T-helper 17 cell (primary cell): ENCODE measurements at regions not wholly inside any gene's neighbourhood (a gene's known extent, or its start where the extent isn't known, plus 50 kb on each side); places are given as distances from the start of the nearest gene placed in this dataset.
"Not testable (repeated sequence)": the region's sequence is repeated elsewhere in the genome, so short reads cannot be mapped to it uniquely, and the experiment has no call there.

ENCODE experiments used
- ATAC-seq: fragments of 150-1000 bp; cut with Tn5 transposase; 2 replicates; pipeline ENCODE4 v1.10.0; 2021; ENCODE audit warnings: mild to moderate bottlenecking, moderate library complexity
- DNase-seq, 3 donors: peaks; one replicate each; pipeline versions ENCODE4 v3.0.0 to v3.0.0-alpha.2; 2020 to 2021
- H3K9me3 ChIP-seq: one replicate; pipeline ENCODE4 v1.7.0; 2013; ENCODE audit warnings: low read length, mild to moderate bottlenecking; ENCODE audit not compliant: control insufficient read depth, poor library complexity, severe bottlenecking
- H3K27ac Mint-ChIP-seq: one replicate; pipeline ENCODE4 v1.8.0; 2022; ENCODE audit warnings: mild to moderate bottlenecking, moderate library complexity, mixed read lengths
- H3K27me3 Mint-ChIP-seq: one replicate; pipeline ENCODE4 v1.8.0; 2022; ENCODE audit warnings: mixed read lengths
- H3K36me3 Mint-ChIP-seq: one replicate; pipeline ENCODE4 v1.8.0; 2022; ENCODE audit warnings: low read depth, mixed read lengths
- H3K4me1 Mint-ChIP-seq: one replicate; pipeline ENCODE4 v1.8.0; 2022; ENCODE audit warnings: mild to moderate bottlenecking, mixed read lengths
- H3K4me3 Mint-ChIP-seq: one replicate; pipeline ENCODE4 v1.8.0; 2022; ENCODE audit warnings: mild to moderate bottlenecking, moderate library complexity, mixed read lengths

GRCh38 chr19:28577666-28578065 is 635.3 kb downstream of the UQCRFS1 start:
- H3K36me3 Mint-ChIP-seq: peaks cover 2% of the 10 kb centered on the region

DNA sequence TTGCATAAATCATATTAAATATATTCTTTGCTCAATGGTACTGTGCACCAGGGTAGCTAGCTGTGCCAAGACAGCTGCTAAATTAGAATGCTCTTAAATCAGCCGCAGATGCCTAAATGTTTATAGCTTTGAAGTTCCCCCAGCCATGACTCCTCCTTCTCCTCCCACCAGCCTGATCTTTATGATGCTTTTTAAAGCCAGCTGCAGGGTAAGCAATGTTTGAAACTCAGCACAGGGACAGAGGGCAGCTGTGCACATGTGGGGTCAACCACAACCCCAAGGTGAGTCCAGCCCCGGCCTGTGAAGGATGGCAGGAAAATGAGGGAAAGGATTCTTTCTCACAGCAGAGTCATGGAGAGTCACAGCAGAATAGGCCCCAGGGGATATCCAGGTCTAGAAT is 635.7 kb downstream of the UQCRFS1 start:
- Mint-ChIP-seq H3K27me3 (no peaks in the 10 kb centered on the region), H3K27ac (no peak overlapping the region), H3K4me3 (no peak overlapping the region), H3K36me3 (peaks cover 2% of the 10 kb centered on the region), H3K4me1 (no peaks in the 10 kb centered on the region)
- ATAC-seq: no peak
- no peaks in the 10 kb centered on the region for H3K9me3 ChIP-seq
- no peak for DNase-seq

More at GRCh38 chr19:28577666-28578065, 635.3 kb downstream of the UQCRFS1 start:
- no peak overlapping the region for H3K27ac Mint-ChIP-seq
- no peaks in the 10 kb centered on the region for H3K9me3 ChIP-seq
- no peaks in the 10 kb centered on the region for H3K4me1 Mint-ChIP-seq
- DNase-seq (no peak), ATAC-seq (no peak)
- no peak overlapping the region for H3K4me3 Mint-ChIP-seq
- no peaks in the 10 kb centered on the region for H3K27me3 Mint-ChIP-seq

DNA sequence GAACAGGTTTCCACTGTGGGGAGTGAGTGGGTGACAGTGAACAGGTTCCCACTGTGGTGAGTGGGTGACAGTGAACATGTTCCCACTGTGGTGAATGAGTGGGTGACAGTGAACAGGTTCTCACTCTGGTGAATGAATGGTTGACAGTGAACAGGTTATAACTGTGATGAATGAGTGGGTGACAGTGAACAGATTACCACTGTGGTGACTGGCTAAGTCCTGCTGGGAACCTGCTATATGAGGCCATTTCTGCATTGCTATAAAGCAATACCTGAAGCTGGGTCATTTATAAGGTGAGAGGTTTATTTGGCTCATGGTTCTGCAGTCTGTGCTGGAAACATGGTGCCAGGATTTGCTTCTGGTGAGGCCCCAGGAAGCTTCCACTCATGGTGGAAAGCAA is 637.1 kb downstream of the UQCRFS1 start:
- DNase-seq (no peak), ATAC-seq (no peak)
- peaks cover 2% of the 10 kb centered on the region for H3K36me3 Mint-ChIP-seq
- H3K4me3 Mint-ChIP-seq: peak overlapping the region; percentile 31
- H3K27ac Mint-ChIP-seq: no peak overlapping the region
- no peaks in the 10 kb centered on the region for H3K27me3 Mint-ChIP-seq
- no peaks in the 10 kb centered on the region for H3K9me3 ChIP-seq
- no peaks in the 10 kb centered on the region for H3K4me1 Mint-ChIP-seq

- not testable (repeated sequence) for DNase-seq, ATAC-seq, H3K27ac Mint-ChIP-seq, H3K4me1 Mint-ChIP-seq, H3K27me3 Mint-ChIP-seq, H3K36me3 Mint-ChIP-seq, H3K9me3 ChIP-seq
- H3K4me3 Mint-ChIP-seq: peak overlapping the region; percentile 31
Measured at GRCh38 chr19:28575312-28575711, 637.6 kb downstream of the UQCRFS1 start.

- Mint-ChIP-seq H3K36me3 (peaks cover 2% of the 10 kb centered on the region), H3K4me3 (no peak overlapping the region)
Measured at GRCh38 chr19:28574212-28574611, 638.7 kb downstream of the UQCRFS1 start.

GRCh38 chr19:28569132-28570131 is 643.5 kb downstream of the UQCRFS1 start:
- Mint-ChIP-seq H3K36me3 (no peaks in the 10 kb centered on the region), H3K4me1 (no peaks in the 10 kb centered on the region), H3K4me3 (no peak overlapping the region), H3K27ac (no peak overlapping the region), H3K27me3 (no peaks in the 10 kb centered on the region)
- H3K9me3 ChIP-seq: no peaks in the 10 kb centered on the region
- no peak for DNase-seq
- no peak for ATAC-seq

More at GRCh38 chr19:28574212-28574611, 638.7 kb downstream of the UQCRFS1 start:
- H3K27me3 Mint-ChIP-seq: no peaks in the 10 kb centered on the region
- no peak for ATAC-seq
- H3K27ac Mint-ChIP-seq: no peak overlapping the region
- no peaks in the 10 kb centered on the region for H3K4me1 Mint-ChIP-seq
- H3K9me3 ChIP-seq: no peaks in the 10 kb centered on the region
- DNase-seq: no peak

- no peaks in the 10 kb centered on the region for H3K27me3 Mint-ChIP-seq
- H3K4me3 Mint-ChIP-seq: no peak overlapping the region
- ATAC-seq (no peak), DNase-seq (no peak)
- H3K9me3 ChIP-seq: no peaks in the 10 kb centered on the region
- H3K4me1 Mint-ChIP-seq: no peaks in the 10 kb centered on the region
- no peaks in the 10 kb centered on the region for H3K36me3 Mint-ChIP-seq
- no peak overlapping the region for H3K27ac Mint-ChIP-seq
Measured at GRCh38 chr19:28567834-28568233, 645.1 kb downstream of the UQCRFS1 start.

DNA sequence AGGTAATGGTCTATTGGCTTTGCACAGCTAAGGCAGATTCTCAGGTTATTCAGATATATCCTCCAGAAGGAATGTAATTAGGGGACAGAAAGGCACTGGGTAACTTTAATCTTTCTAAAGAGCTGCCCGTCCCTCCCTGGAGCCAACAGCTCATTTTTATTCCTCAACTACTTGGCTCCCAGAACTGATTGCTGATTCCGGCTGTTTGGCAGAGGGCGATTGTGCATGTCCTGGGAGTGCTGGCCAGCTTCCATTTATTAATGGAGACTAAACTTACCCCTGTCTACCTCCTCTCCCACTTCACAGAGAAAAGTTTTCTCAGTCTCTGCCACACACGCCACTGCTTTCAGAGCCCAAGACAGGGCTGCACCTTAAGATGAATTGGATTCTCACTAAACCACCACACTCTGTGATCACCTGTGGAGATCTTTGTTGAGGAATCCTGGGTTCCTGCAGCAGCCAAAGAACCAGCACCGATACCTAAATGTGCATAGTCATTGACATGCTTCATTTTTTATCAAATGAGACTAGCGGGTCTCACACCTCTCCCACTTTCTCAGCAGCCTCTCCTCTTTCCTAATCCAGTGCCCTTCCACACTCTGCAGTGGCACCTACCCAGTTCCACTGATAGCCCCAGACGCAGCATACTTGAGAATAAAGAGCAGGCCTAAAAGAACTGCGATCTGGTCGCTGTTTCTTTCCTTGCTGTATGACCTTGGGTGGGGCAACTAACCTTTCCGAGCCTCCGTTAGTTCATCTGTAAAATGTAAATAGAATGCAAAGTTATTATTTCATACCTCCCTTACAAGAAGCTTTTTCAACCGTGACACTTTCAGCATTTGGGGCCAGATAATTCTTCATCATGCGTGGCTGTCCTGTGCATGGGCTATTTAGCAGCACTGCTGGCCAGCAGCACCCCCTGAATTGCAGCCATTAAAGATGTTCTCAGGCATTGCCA is 648.7 kb downstream of the UQCRFS1 start:
- Mint-ChIP-seq H3K27me3 (no peaks in the 10 kb centered on the region), H3K36me3 (no peaks in the 10 kb centered on the region), H3K4me3 (no peak overlapping the region), H3K4me1 (no peaks in the 10 kb centered on the region), H3K27ac (no peak overlapping the region)
- DNase-seq (no peak), ATAC-seq (no peak)
- H3K9me3 ChIP-seq: no peaks in the 10 kb centered on the region

DNA sequence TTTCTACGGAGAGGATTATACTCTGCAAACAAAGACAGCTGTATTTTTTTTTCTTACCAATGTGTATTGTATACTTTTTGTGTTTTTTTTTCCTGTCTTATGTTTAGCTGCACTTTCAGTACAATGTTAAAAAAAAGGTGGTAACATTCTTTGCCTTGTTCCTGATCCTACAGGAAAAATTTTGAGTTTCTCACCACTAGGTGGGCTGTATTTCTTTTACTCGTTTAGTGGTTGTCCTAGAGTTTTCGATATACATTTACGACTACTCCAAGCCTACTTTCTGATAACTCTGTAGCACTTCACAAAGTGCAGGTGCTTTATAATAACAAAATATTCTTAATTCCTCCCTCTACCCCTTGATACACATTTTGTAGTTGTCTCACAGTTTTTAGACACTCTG is 652.2 kb downstream of the UQCRFS1 start:
- DNase-seq (no peak), ATAC-seq (no peak)
- Mint-ChIP-seq H3K27me3 (no peaks in the 10 kb centered on the region), H3K4me3 (no peak overlapping the region), H3K36me3 (no peaks in the 10 kb centered on the region), H3K27ac (no peak overlapping the region), H3K4me1 (no peaks in the 10 kb centered on the region)
- no peaks in the 10 kb centered on the region for H3K9me3 ChIP-seq

DNA sequence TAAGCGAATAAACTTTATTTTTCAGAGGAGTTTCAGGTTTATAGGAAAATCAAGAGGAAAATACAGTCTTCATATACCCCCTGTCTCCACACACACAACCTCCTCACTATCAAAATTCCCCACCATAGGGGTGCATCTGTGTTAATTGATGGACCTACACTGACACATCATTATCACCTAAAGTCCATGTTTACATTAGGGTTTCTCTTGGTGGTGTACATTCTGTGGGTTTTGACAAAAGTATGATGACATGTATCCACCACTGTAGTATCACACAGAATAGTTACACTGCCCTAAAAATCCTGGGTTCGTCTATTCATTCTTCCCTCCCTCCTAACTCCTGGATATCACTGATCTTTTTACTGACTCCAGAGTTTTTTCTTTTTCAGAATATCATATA is 654.2 kb downstream of the UQCRFS1 start:
- ATAC-seq (no peak), DNase-seq (no peak)
- H3K27me3 Mint-ChIP-seq: no peaks in the 10 kb centered on the region
- no peak overlapping the region for H3K4me3 Mint-ChIP-seq
- no peak overlapping the region for H3K27ac Mint-ChIP-seq
- H3K9me3 ChIP-seq: no peaks in the 10 kb centered on the region
- H3K36me3 Mint-ChIP-seq: no peaks in the 10 kb centered on the region
- no peaks in the 10 kb centered on the region for H3K4me1 Mint-ChIP-seq

- no peaks in the 10 kb centered on the region for H3K9me3 ChIP-seq
- no peak for DNase-seq
- Mint-ChIP-seq H3K27ac (no peak overlapping the region), H3K4me3 (no peak overlapping the region), H3K4me1 (no peaks in the 10 kb centered on the region), H3K36me3 (no peaks in the 10 kb centered on the region), H3K27me3 (no peaks in the 10 kb centered on the region)
- ATAC-seq: no peak
Measured at GRCh38 chr19:28556371-28556770, 656.6 kb downstream of the UQCRFS1 start.

DNA sequence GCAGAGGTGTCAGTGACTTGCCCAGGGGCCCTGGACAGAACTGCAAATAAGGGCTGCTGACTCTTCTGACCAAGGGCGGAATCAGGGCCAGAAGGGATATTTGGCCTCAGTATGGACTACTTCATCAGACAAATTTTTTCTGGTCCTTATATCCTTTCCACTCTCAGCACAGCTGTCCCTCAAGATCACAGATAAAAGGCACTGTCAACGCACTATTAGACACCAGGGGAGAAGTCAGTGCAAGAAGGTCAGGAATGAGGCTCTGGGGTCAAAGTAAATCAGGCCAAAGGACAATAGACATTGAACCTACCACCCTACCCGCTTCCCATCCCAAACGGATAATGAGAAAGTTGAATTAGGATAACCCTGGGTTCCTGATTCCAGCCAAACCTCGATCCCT is 657.6 kb downstream of the UQCRFS1 start:
- Mint-ChIP-seq H3K4me3 (no peak overlapping the region), H3K4me1 (no peaks in the 10 kb centered on the region), H3K27ac (no peak overlapping the region), H3K36me3 (no peaks in the 10 kb centered on the region), H3K27me3 (no peaks in the 10 kb centered on the region)
- DNase-seq (no peak), ATAC-seq (no peak)
- H3K9me3 ChIP-seq: no peaks in the 10 kb centered on the region
